Lung (tissue), 11 donors: ENCODE measurements at regions not wholly inside any gene's neighbourhood (a gene's known extent, or its start where the extent isn't known, plus 50 kb on each side); places are given as distances from the start of the nearest gene placed in this dataset.

Experiments
- ATAC-seq: fragments of 200-7000 bp; cut with Tn5 transposase; one replicate; pipeline ENCODE4 v1.9.1; 2020; ENCODE audit warnings: moderate number of reproducible peaks; ENCODE audit not compliant: insufficient read depth, low FRiP score
- DNase-seq, 3 donors: peaks; one replicate each; pipeline ENCODE4 v3.0.0-alpha.2; 2013 to 2017
- H3K27ac ChIP-seq, 2 donors: one replicate each; pipeline ENCODE4 v1.5.1; 2013; ENCODE audit warnings: mild to moderate bottlenecking in 2 of 2, moderate library complexity in 2 of 2, control low read depth in 1 of 2, inconsistent platforms in 1 of 2, low read depth in 1 of 2, low read length in 1 of 2
- H3K27me3 ChIP-seq, 3 donors: one replicate each; pipeline ENCODE4 v1.5.1; 2013; ENCODE audit warnings: low read length in 2 of 3; ENCODE audit not compliant: control insufficient read depth in 3 of 3, insufficient read depth in 3 of 3
- H3K36me3 ChIP-seq, 4 donors: one replicate each; pipeline ENCODE4 v1.5.1; 2013; ENCODE audit warnings: low read length in 4 of 4, mild to moderate bottlenecking in 1 of 4, moderate library complexity in 1 of 4; ENCODE audit not compliant: control insufficient read depth in 4 of 4, insufficient read depth in 4 of 4
- H3K4me1 ChIP-seq, 5 donors: one replicate each; pipeline ENCODE4 v1.5.1; 2013; ENCODE audit warnings: low read length in 5 of 5, mild to moderate bottlenecking in 2 of 5, moderate library complexity in 1 of 5; ENCODE audit not compliant: control insufficient read depth in 5 of 5, insufficient read depth in 5 of 5
- H3K4me3 ChIP-seq: one replicate; pipeline ENCODE4 v1.5.1; 2013; ENCODE audit warnings: mild to moderate bottlenecking, control low read depth, moderate library complexity
- H3K9ac ChIP-seq, 2 donors: one replicate each; pipeline ENCODE4 v1.5.1; 2013; ENCODE audit warnings: low read length in 2 of 2, control low read depth in 1 of 2; ENCODE audit not compliant: insufficient read depth in 1 of 2
- H3K9me3 ChIP-seq, 4 donors: one replicate each; pipeline ENCODE4 v1.5.1; 2013; ENCODE audit warnings: low read length in 3 of 4, mild to moderate bottlenecking in 1 of 4, moderate library complexity in 1 of 4; ENCODE audit not compliant: control insufficient read depth in 4 of 4, insufficient read depth in 3 of 4
- WGBS, 2 donors: extraction: QIAGEN DNeasy Blood & Tissue Kit; methylation state at CpG; one replicate each; pipeline ENCODE4 v1.1.7; 2013; 5-methylcytosine and 5-hydroxymethylcytosine counted together
- TF ChIP-seq, protein P1 (sequence below): IDR thresholded peaks from 2 replicates; pipeline ENCODE4 v1.5.1; 2012; ENCODE audit warnings: mild to moderate bottlenecking; ENCODE audit errors: control extremely low read depth, extremely low read depth
- donor health status: control.
- donor health status: control.
- donor health status: Bipolar disorder and iron deficiency.
- donor health status: healthy.
- donor health status: DM: yes; HTN: yes; CAD: no.

DNA sequence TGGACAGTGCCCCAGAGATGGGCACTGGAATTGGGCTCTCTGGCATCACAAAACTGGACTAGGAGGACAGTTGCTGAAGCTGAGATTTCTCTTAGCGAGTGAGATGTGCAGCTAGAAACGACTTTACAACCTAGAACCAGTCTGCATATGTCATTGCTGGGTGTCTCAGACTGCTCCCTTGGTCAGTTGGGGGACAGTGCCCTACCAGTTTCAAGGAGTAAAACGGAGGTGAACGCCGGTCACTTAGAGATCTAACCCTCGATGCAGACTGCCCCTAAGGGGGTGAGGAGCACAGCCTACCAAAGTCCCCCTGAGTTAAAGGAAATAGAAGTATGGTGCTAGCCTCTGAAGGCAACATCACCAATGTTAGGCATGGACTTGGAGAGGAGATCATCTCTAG is 704.4 kb upstream of the CDH9 start:
- Histone ChIP-seq H3K9me3 (peaks cover 0 to 3% (median 2%) of the 10 kb centered on the region in 4 donors), H3K27me3 (no peaks in the 10 kb centered on the region), H3K36me3 (no peaks in the 10 kb centered on the region), H3K4me3 (no peak overlapping the region), H3K4me1 (no peaks in the 10 kb centered on the region), H3K9ac (no peak overlapping the region), H3K27ac (no peak overlapping the region)
- TF ChIP-seq, protein P1, sequence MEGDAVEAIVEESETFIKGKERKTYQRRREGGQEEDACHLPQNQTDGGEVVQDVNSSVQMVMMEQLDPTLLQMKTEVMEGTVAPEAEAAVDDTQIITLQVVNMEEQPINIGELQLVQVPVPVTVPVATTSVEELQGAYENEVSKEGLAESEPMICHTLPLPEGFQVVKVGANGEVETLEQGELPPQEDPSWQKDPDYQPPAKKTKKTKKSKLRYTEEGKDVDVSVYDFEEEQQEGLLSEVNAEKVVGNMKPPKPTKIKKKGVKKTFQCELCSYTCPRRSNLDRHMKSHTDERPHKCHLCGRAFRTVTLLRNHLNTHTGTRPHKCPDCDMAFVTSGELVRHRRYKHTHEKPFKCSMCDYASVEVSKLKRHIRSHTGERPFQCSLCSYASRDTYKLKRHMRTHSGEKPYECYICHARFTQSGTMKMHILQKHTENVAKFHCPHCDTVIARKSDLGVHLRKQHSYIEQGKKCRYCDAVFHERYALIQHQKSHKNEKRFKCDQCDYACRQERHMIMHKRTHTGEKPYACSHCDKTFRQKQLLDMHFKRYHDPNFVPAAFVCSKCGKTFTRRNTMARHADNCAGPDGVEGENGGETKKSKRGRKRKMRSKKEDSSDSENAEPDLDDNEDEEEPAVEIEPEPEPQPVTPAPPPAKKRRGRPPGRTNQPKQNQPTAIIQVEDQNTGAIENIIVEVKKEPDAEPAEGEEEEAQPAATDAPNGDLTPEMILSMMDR, result no peak
- no peak for ATAC-seq
- WGBS, 2 donors, result 86 to 90% methylated on average over 6 of the region's 6 CpGs
- no peak for DNase-seq

DNA sequence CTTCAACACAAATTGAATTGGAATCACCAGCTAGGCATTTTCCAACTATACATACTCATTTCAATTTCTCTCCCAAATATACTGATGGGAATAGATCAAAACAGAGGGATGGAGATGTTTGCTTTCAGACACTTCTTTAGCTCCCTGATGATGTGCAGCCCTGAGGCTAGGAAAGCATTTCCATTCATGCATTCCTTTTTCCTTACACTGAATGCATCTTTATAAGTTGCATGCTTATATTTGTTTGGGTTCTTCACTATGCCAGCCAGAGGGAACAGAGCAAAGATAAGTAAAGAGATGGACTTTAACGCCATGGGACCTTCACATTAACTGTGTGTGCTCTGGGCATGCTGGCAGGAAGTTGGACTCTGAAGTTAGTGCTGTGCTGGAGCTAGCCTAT is 696.5 kb upstream of the CDH9 start:
- Histone ChIP-seq H3K4me1 (peaks cover 0 to 10% (median 5%) of the 10 kb centered on the region in 5 donors), H3K27ac (no peak overlapping the region), H3K36me3 (no peaks in the 10 kb centered on the region), H3K27me3 (no peaks in the 10 kb centered on the region), H3K9me3 (no peaks in the 10 kb centered on the region), H3K9ac (no peak overlapping the region), H3K4me3 (no peak overlapping the region)
- DNase-seq (peak in 2 of 3 donors; percentile 5 to 11), ATAC-seq (no peak)
- WGBS, 2 donors, result 57 to 81% methylated on average over 1 of the region's 1 CpG
- TF ChIP-seq, protein P1, result no peak

DNA sequence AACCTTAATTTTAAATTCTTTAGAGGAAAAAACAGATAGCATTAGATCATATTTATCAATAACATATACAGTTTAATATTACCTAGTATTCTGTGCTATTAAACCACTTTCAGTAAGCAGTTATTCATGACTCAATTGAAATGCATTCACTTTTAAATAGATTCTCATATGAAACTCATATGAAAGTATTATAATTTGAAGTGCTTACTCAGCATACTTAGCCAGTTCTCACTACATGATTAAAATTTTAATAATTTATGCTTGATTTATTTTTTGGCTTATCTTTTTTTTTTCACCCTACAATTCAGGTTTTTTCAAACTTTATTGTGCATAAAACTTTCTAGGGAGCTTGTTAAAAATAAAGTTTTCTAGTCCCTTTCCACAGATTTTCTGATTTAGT is 694.9 kb upstream of the CDH9 start:
- H3K27ac ChIP-seq, result no peak overlapping the region
- no peak for ATAC-seq

DNA sequence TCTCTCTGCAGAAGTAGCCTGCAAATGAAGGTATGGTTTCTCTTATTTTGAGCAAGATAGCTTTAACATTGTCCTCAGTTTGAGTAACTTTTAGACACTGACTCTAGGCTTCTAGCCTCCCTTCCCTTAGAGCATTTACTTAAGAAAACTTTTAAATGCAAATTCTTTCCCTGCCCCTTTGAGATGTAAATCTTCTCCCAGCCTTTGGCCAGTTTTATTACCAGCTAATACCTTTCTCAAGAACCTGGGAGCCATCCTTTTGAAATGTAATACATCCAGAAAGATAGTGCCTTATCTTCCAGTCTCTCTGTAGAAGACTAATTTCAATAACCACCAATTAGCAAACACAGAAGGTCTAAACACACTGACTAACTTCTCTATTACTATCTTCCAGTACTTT is 688.9 kb upstream of the CDH9 start:
- H3K4me3 ChIP-seq, result no peak overlapping the region
- no peak overlapping the region for H3K27ac ChIP-seq
- no peak for ATAC-seq
- H3K9me3 ChIP-seq, result no peaks in the 10 kb centered on the region
- H3K27me3 ChIP-seq, result no peaks in the 10 kb centered on the region
- no peaks in the 10 kb centered on the region for H3K4me1 ChIP-seq
- TF ChIP-seq, protein P1, result no peak
- no peak overlapping the region for H3K9ac ChIP-seq
- no peaks in the 10 kb centered on the region for H3K36me3 ChIP-seq
- no peak for DNase-seq

More for the DNA sequence above, 694.9 kb upstream of the CDH9 start:
- H3K9me3 ChIP-seq, result no peaks in the 10 kb centered on the region
- H3K4me1 ChIP-seq, result peaks cover 0 to 10% (median 5%) of the 10 kb centered on the region in 5 donors
- TF ChIP-seq, protein P1, result no peak
- no peaks in the 10 kb centered on the region for H3K36me3 ChIP-seq
- H3K4me3 ChIP-seq, result no peak overlapping the region
- no peak for DNase-seq
- H3K27me3 ChIP-seq, result no peaks in the 10 kb centered on the region
- H3K9ac ChIP-seq, result no peak overlapping the region
